ENCODE measurements at regions not wholly inside any gene's neighbourhood (a gene's known extent, or its start where the extent isn't known, plus 50 kb on each side); places are given as distances from the start of the nearest gene placed in this dataset.

- TF ChIP-seq, protein P1, sequence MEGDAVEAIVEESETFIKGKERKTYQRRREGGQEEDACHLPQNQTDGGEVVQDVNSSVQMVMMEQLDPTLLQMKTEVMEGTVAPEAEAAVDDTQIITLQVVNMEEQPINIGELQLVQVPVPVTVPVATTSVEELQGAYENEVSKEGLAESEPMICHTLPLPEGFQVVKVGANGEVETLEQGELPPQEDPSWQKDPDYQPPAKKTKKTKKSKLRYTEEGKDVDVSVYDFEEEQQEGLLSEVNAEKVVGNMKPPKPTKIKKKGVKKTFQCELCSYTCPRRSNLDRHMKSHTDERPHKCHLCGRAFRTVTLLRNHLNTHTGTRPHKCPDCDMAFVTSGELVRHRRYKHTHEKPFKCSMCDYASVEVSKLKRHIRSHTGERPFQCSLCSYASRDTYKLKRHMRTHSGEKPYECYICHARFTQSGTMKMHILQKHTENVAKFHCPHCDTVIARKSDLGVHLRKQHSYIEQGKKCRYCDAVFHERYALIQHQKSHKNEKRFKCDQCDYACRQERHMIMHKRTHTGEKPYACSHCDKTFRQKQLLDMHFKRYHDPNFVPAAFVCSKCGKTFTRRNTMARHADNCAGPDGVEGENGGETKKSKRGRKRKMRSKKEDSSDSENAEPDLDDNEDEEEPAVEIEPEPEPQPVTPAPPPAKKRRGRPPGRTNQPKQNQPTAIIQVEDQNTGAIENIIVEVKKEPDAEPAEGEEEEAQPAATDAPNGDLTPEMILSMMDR (IDR thresholded peaks at IDR 0.05; ENCODE audit: low read length) = no peak
- TF ChIP-seq EZH2 (optimal IDR thresholded peaks at IDR 0.05; ENCODE audit: low read depth, low read length) = no peak
Observed at GRCh38 chr2:83528767-83529166, 930.3 kb downstream of the SUCLG1 start.
